Thoracic aorta (tissue), 2 donors: ENCODE measurements at regions not wholly inside any gene's neighbourhood (a gene's known extent, or its start where the extent isn't known, plus 50 kb on each side); places are given as distances from the start of the nearest gene placed in this dataset.

Source experiments
- ATAC-seq: fragments of 150-250 bp; one replicate; pipeline ENCODE4 v1.8.0; 2017; ENCODE audit warnings: low read depth; ENCODE audit not compliant: insufficient number of reproducible peaks, low FRiP score
- DNase-seq: peaks from one replicate; pipeline ENCODE4 v3.0.0-alpha.2; 2020; ENCODE audit warnings: low spot score
- H3K27ac ChIP-seq, 2 donors: fragments of 200-600 bp; sonication (generic); 1 replicate in 1 of 2; 2 replicates in 1 of 2; pipeline ENCODE4 v1.5.1; 2016; ENCODE audit warnings: mild to moderate bottlenecking in 2 of 2, moderate library complexity in 2 of 2
- H3K27me3 ChIP-seq: fragments of 200-600 bp; sonication (generic); replicated peaks from 2 replicates; pipeline ENCODE4 v1.6.0; 2016; ENCODE audit warnings: mild to moderate bottlenecking; ENCODE audit not compliant: insufficient read depth
- H3K36me3 ChIP-seq: fragments of 200-600 bp; sonication (generic); one replicate; pipeline ENCODE4 v1.5.1; 2016
- H3K4me1 ChIP-seq, 2 donors: fragments of 200-600 bp; sonication (generic); 1 replicate in 1 of 2; 2 replicates in 1 of 2; pipeline versions ENCODE4 v1.5.1 to v1.6.0; 2016; ENCODE audit warnings: low read depth in 2 of 2, mild to moderate bottlenecking in 1 of 2; ENCODE audit not compliant: control insufficient read depth in 1 of 2
- H3K4me3 ChIP-seq: fragments of 200-600 bp; sonication (generic); 2 replicates; pipeline ENCODE4 v1.5.1; 2016; ENCODE audit warnings: mild to moderate bottlenecking
- H3K9me3 ChIP-seq: fragments of 200-600 bp; sonication (generic); 2 replicates; pipeline ENCODE4 v1.5.1; 2016
- CTCF ChIP-seq: fragments of 200-600 bp; sonication (generic); IDR thresholded peaks from one replicate; pipeline ENCODE4 v1.5.1; 2019; ENCODE audit warnings: antibody characterized with exemption

GRCh38 chr13:86838411-86839120 lies 832.6 kb upstream of the SLITRK5 start:
- no peak for ATAC-seq
- no peak for DNase-seq
- no peaks in the 10 kb centered on the region for H3K4me1 ChIP-seq
- no peaks in the 10 kb centered on the region for H3K27me3 ChIP-seq
- TF ChIP-seq CTCF: no peak
- no peak overlapping the region for H3K4me3 ChIP-seq
- no peak overlapping the region for H3K27ac ChIP-seq
- no peaks in the 10 kb centered on the region for H3K36me3 ChIP-seq
- no peaks in the 10 kb centered on the region for H3K9me3 ChIP-seq

GRCh38 chr13:86839221-86839620 lies 832.0 kb upstream of the SLITRK5 start:
- Histone ChIP-seq H3K27me3 (no peaks in the 10 kb centered on the region), H3K4me1 (no peaks in the 10 kb centered on the region), H3K27ac (no peak overlapping the region), H3K36me3 (no peaks in the 10 kb centered on the region), H3K4me3 (no peak overlapping the region), H3K9me3 (no peaks in the 10 kb centered on the region)
- TF ChIP-seq CTCF: no peak
- ATAC-seq: no peak
- no peak for DNase-seq

GRCh38 chr13:86840250-86841191 lies 830.6 kb upstream of the SLITRK5 start:
- H3K36me3 ChIP-seq: no peaks in the 10 kb centered on the region
- no peaks in the 10 kb centered on the region for H3K9me3 ChIP-seq
- ATAC-seq (no peak), DNase-seq (no peak)
- no peaks in the 10 kb centered on the region for H3K4me1 ChIP-seq
- H3K4me3 ChIP-seq: no peak overlapping the region
- no peaks in the 10 kb centered on the region for H3K27me3 ChIP-seq
- H3K27ac ChIP-seq: no peak overlapping the region
- no peak for TF ChIP-seq CTCF

- H3K36me3 ChIP-seq: no peaks in the 10 kb centered on the region
- ATAC-seq: no peak
- H3K27ac ChIP-seq: no peak overlapping the region
- no peak for TF ChIP-seq CTCF
- no peak for DNase-seq
- no peaks in the 10 kb centered on the region for H3K4me1 ChIP-seq
- no peak overlapping the region for H3K4me3 ChIP-seq
- no peaks in the 10 kb centered on the region for H3K27me3 ChIP-seq
- no peaks in the 10 kb centered on the region for H3K9me3 ChIP-seq
Observed at GRCh38 chr13:86841264-86841663, 829.9 kb upstream of the SLITRK5 start.

- TF ChIP-seq CTCF: no peak
- Histone ChIP-seq H3K9me3 (no peaks in the 10 kb centered on the region), H3K27ac (no peak overlapping the region), H3K36me3 (no peaks in the 10 kb centered on the region), H3K4me1 (no peaks in the 10 kb centered on the region), H3K27me3 (no peaks in the 10 kb centered on the region), H3K4me3 (no peak overlapping the region)
- ATAC-seq (no peak), DNase-seq (no peak)
Observed at GRCh38 chr13:86846501-86846900, 824.7 kb upstream of the SLITRK5 start.
